ENCODE measurements at regions not wholly inside any gene's neighbourhood (a gene's known extent, or its start where the extent isn't known, plus 50 kb on each side); places are given as distances from the start of the nearest gene placed in this dataset.

DNA sequence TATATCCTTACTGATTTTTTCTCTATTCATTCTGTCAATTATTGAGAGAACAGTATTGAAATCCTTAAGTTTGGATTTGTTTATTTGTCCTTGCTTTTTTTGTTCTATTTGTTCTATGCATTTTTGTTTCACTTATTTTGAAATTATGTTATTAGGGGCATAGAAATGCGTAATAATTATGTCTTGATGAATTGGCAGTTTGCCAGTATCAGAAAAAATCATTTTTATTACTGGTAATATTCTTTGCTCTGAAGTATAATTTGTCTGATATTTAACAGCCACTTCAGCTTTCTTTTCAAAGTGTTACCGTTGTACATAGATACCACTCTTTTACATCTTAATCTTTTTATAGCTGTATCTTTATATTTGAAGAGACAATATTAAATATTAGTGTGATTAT, 2090.9 kb upstream of the WWC1 start:
- ATAC-seq = no peak
- ChIA-PET CTCF (interaction anchor here (0.6 kb wide), 1 partner anchor 955 kb away, joined by 3 read pairs; no protein-coding TSS in a partner anchor), POLR2A (no interaction called here)
- no peaks in the 10 kb centered on the region for H3K36me3 Mint-ChIP-seq (ENCODE audit: low read depth)
- intact Hi-C loops (cut with DNase I, micrococcal nuclease) = no loop called here
- DNase-seq = no peak
- H3K27ac Mint-ChIP-seq = no peak overlapping the region
- no peak overlapping the region for H3K4me3 Mint-ChIP-seq
- no peaks in the 10 kb centered on the region for H3K27me3 Mint-ChIP-seq
- H3K9me3 Mint-ChIP-seq (ENCODE audit: low read depth) = peaks cover 12% of the 10 kb centered on the region
- H3K4me1 Mint-ChIP-seq = no peaks in the 10 kb centered on the region

DNA sequence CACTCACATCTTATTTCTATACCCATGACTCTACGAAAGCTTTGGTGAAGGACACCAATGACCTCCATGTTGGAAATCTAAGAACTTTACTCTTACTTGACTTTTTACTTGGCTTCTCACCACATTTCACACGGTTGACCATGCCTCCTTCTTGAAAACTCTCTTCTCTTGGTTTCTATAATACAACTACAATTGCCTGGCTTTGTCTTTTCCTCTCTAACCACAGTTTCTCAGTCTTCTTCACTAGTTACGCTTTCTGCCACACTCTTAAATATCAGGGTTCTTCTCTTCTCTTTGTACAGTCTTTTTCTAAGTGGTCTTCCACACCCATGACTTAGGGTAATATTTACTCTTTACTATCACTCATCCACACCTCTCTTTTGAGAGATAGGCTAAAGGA, 2079.8 kb upstream of the WWC1 start:
- Mint-ChIP-seq H3K4me3 (no peak overlapping the region), H3K36me3 (ENCODE audit: low read depth) (no peaks in the 10 kb centered on the region), H3K27ac (no peak overlapping the region), H3K27me3 (no peaks in the 10 kb centered on the region), H3K9me3 (ENCODE audit: low read depth) (peaks cover 12% of the 10 kb centered on the region), H3K4me1 (no peaks in the 10 kb centered on the region)
- POLR2A ChIA-PET = no interaction called here
- ATAC-seq (no peak), DNase-seq (no peak)
- intact Hi-C loops (cut with DNase I, micrococcal nuclease) = no loop called here
- CTCF ChIA-PET = no interaction called here

DNA sequence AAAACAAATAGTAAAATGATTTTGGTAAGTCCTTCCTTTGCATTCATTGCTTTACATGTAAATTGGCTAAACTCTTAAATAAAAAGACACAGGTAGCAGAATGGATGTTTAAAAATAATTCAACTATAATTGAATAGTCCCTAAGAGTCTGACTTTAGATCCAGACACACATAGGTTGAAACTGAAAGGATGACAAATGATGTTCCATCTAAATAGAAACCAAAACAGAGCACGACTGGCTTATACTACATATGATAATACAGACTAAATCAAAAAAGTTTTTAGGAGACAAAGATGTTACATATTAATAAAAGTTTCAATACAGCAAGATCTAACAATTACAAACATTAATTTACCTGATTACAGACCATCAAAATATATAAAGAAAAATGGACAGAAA, 2055.1 kb upstream of the WWC1 start:
- intact Hi-C loops (cut with DNase I, micrococcal nuclease) = no loop called here
- ChIA-PET CTCF (no interaction called here), POLR2A (no interaction called here)
- ATAC-seq = no peak
- Mint-ChIP-seq H3K4me3 (no peak overlapping the region), H3K27me3 (no peaks in the 10 kb centered on the region), H3K27ac (no peak overlapping the region), H3K4me1 (no peaks in the 10 kb centered on the region), H3K36me3 (ENCODE audit: low read depth) (no peaks in the 10 kb centered on the region), H3K9me3 (ENCODE audit: low read depth) (peaks cover 10% of the 10 kb centered on the region)
- no peak for DNase-seq

DNA sequence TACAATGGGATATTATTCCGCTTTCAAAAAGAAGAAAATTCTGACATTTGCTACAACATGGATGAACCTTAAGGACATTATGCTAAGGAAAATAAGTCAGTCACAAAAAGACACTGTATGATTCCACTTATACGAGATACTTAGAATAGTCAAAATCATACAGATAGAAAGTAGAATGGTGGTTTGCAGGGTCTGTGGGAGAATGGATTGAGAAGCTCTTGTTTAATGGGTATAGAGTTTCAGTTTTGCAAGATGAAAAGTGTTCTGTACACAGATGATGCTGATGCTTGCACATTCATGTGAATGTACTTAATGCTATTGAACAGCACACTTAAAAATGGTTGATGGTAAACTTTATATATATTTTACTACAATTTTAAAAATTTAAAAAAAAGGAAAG, 2050.7 kb upstream of the WWC1 start:
- Mint-ChIP-seq H3K27ac (no peak overlapping the region), H3K9me3 (ENCODE audit: low read depth) (peaks cover 3% of the 10 kb centered on the region), H3K4me3 (no peak overlapping the region), H3K4me1 (no peaks in the 10 kb centered on the region), H3K27me3 (no peaks in the 10 kb centered on the region), H3K36me3 (ENCODE audit: low read depth) (no peaks in the 10 kb centered on the region)
- DNase-seq = no peak
- POLR2A ChIA-PET = no interaction called here
- CTCF ChIA-PET = no interaction called here
- intact Hi-C loops (cut with DNase I, micrococcal nuclease) = no loop called here
- no peak for ATAC-seq

DNA sequence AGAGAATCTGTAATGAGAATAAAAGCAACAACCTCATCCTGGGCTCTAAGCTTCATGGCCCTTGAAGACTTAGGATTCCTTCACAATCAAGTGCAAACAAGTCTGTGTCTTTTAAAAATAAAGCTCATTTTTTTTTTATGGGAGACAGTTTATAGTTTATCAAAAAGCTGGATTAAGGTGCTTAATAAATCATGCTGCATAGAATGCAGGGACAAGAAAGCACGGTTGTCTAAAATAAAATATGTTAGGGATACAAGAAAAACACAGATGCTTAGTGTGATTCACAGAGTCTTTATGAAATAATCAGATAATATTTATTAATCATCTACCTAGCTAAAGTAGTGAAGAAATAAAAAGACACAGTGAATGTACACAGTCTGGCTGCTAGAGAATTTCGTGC, 2045.9 kb upstream of the WWC1 start:
- intact Hi-C loops (cut with DNase I, micrococcal nuclease) = no loop called here
- Mint-ChIP-seq H3K9me3 (ENCODE audit: low read depth) (peaks cover 10% of the 10 kb centered on the region), H3K4me3 (no peak overlapping the region), H3K27me3 (no peaks in the 10 kb centered on the region), H3K27ac (no peak overlapping the region), H3K36me3 (ENCODE audit: low read depth) (no peaks in the 10 kb centered on the region), H3K4me1 (no peaks in the 10 kb centered on the region)
- no peak for DNase-seq
- ATAC-seq = no peak
- ChIA-PET CTCF (no interaction called here), POLR2A (no interaction called here)

DNA sequence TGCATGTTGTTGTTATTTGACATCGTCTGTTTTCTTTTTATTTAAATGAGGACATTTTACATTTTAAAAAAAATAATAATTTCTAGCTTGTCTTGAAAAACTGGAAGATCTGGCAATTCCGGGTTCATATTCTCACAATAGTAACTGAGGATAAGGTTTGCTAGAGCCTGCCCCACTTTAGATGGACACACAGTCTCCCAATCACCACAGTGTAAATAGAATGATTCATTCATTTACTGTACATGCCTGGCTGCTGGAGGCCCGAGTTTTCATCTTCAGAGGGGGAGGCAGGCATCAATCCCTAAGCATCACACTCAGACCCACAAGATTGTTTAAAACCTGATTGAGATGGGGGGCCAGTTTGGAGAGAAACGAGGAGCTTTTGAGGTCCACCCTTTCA, 2039.7 kb upstream of the WWC1 start:
- no peak for ATAC-seq
- intact Hi-C loops (cut with DNase I, micrococcal nuclease) = no loop called here
- H3K36me3 Mint-ChIP-seq (ENCODE audit: low read depth) = no peaks in the 10 kb centered on the region
- H3K9me3 Mint-ChIP-seq (ENCODE audit: low read depth) = peaks cover 15% of the 10 kb centered on the region
- H3K27ac Mint-ChIP-seq = no peak overlapping the region
- ChIA-PET CTCF (no interaction called here), POLR2A (interaction anchor here (0.7 kb wide), 1 partner anchor 559 kb away, joined by 4 read pairs; no protein-coding TSS in a partner anchor)
- no peaks in the 10 kb centered on the region for H3K27me3 Mint-ChIP-seq
- no peak for DNase-seq
- H3K4me3 Mint-ChIP-seq = no peak overlapping the region
- no peaks in the 10 kb centered on the region for H3K4me1 Mint-ChIP-seq

DNA sequence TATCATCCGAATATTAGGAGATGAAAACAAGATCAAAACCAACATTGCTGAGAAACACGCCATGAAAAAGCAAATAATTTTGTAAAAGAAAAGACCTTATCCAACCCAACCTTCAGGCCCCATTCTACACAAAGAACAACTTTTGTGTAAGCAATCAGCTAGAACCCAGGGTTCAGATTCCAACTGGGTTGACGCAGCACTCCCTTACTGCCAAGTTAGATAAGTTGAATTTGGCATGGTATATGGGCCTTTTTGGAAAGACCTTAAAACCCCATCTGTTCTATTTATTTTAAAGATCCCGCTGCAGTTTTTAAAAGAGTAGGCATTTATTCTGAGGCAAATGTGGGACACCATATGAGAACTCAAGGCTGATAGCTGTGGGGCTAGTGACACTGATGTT, 2033.8 kb upstream of the WWC1 start:
- no peaks in the 10 kb centered on the region for H3K4me1 Mint-ChIP-seq
- POLR2A ChIA-PET = no interaction called here
- H3K27me3 Mint-ChIP-seq = no peaks in the 10 kb centered on the region
- no peak overlapping the region for H3K27ac Mint-ChIP-seq
- intact Hi-C loops (cut with DNase I, micrococcal nuclease) = no loop called here
- H3K9me3 Mint-ChIP-seq (ENCODE audit: low read depth) = peaks cover 17% of the 10 kb centered on the region
- DNase-seq (no peak), ATAC-seq (no peak)
- no peaks in the 10 kb centered on the region for H3K36me3 Mint-ChIP-seq (ENCODE audit: low read depth)
- CTCF ChIA-PET = no interaction called here
- no peak overlapping the region for H3K4me3 Mint-ChIP-seq

DNA sequence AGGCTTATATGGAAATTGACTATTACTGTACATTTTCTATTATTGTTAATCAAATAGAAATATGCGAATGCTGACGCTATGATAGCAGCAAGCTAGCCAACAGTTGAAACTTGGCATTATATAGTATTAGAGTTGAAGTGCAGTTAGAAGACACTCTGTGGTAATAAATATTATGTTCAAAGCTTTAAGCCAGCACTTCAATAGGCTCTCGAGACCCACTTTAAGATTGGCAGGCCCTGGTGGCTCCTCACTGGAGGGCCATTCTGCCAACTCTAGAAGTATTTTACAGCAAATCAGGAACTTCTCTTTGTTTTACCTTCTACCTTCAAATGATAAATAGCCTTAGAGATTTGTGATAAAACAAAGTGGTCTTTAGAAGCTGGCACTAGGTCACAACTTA, 2029.0 kb upstream of the WWC1 start:
- ChIA-PET POLR2A (no interaction called here), CTCF (no interaction called here)
- no peak overlapping the region for H3K27ac Mint-ChIP-seq
- ATAC-seq (no peak), DNase-seq (no peak)
- peaks cover 19% of the 10 kb centered on the region for H3K9me3 Mint-ChIP-seq (ENCODE audit: low read depth)
- H3K4me1 Mint-ChIP-seq = no peaks in the 10 kb centered on the region
- intact Hi-C loops (cut with DNase I, micrococcal nuclease) = no loop called here
- no peaks in the 10 kb centered on the region for H3K27me3 Mint-ChIP-seq
- no peaks in the 10 kb centered on the region for H3K36me3 Mint-ChIP-seq (ENCODE audit: low read depth)
- no peak overlapping the region for H3K4me3 Mint-ChIP-seq

DNA sequence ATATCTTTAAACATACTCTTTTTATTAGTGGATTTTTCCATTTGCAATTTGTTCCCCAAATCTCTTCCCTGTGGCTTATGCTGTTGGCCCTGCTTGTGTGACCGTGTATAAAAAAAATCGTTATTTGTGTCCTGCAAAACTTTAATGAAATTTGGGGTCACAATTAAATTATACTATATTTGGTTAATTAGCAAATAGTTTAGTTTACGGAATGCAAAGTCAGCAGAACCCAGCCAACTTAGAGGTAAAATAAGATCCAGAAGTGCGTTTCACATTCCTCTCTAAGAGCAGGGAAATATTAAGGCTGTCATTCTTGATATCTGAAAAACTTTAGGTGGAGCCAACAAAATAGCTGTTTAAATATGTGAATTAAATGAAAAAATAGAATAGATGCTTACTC, 2023.5 kb upstream of the WWC1 start:
- POLR2A ChIA-PET = no interaction called here

DNA sequence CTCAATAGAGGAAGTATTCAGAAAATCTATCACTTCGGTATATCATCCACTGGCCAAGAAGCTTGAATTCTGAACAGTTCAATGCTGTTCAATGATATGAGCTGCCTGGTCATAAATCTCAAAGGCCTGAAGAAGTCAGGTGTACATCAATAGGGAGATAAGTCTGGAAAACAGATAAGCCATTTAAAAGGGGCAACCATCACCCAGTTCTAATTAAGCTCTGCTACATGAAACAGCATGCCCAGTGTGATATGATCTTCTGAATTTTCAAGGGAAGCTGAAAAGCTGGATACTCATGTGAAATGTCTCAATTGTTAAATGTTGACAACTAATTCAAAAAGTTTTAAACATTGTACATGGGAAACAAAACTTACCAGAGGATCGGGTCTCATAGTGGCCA, 2020.7 kb upstream of the WWC1 start:
- ChIA-PET POLR2A (no interaction called here), CTCF (no interaction called here)
- no peaks in the 10 kb centered on the region for H3K4me1 Mint-ChIP-seq
- H3K9me3 Mint-ChIP-seq (ENCODE audit: low read depth) = peaks cover 19% of the 10 kb centered on the region
- no peak overlapping the region for H3K27ac Mint-ChIP-seq
- H3K4me3 Mint-ChIP-seq = no peak overlapping the region
- no peaks in the 10 kb centered on the region for H3K36me3 Mint-ChIP-seq (ENCODE audit: low read depth)
- intact Hi-C loops (cut with DNase I, micrococcal nuclease) = no loop called here
- H3K27me3 Mint-ChIP-seq = no peaks in the 10 kb centered on the region
- ATAC-seq (no peak), DNase-seq (no peak)

More for the DNA sequence above, 2023.5 kb upstream of the WWC1 start:
- no peak for DNase-seq
- no peak overlapping the region for H3K27ac Mint-ChIP-seq
- H3K4me3 Mint-ChIP-seq = no peak overlapping the region
- no peak for ATAC-seq
- H3K4me1 Mint-ChIP-seq = no peaks in the 10 kb centered on the region
- CTCF ChIA-PET = no interaction called here
- H3K27me3 Mint-ChIP-seq = no peaks in the 10 kb centered on the region
- peaks cover 24% of the 10 kb centered on the region for H3K9me3 Mint-ChIP-seq (ENCODE audit: low read depth)
- no peaks in the 10 kb centered on the region for H3K36me3 Mint-ChIP-seq (ENCODE audit: low read depth)
- intact Hi-C loops (cut with DNase I, micrococcal nuclease) = no loop called here

DNA sequence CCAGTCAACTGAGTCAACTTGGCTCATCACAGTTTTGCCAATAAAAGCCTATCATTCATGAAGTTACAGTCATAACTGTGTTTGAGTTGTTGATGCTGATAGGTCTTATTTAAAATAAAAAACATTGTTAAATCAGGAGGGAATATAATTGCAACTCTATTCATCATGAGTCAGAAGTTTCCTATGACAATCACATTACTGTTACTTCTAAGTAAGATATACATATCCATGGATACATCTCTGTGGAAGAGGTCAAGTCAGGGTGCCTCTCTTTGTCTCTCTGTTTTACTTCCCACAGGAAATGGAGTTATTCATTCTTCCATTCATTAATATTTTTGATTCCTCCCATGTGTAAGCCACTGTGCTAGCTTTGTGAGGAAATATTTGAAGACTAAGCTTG, 2015.4 kb upstream of the WWC1 start:
- DNase-seq (no peak), ATAC-seq (no peak)
- H3K4me1 Mint-ChIP-seq = no peaks in the 10 kb centered on the region
- no peak overlapping the region for H3K4me3 Mint-ChIP-seq
- CTCF ChIA-PET = interaction anchor here (0.6 kb wide), 1 partner anchor 41 kb away, joined by 8 read pairs; no protein-coding TSS in a partner anchor
- no peak overlapping the region for H3K27ac Mint-ChIP-seq
- H3K36me3 Mint-ChIP-seq (ENCODE audit: low read depth) = no peaks in the 10 kb centered on the region
- no peaks in the 10 kb centered on the region for H3K27me3 Mint-ChIP-seq
- H3K9me3 Mint-ChIP-seq (ENCODE audit: low read depth) = peaks cover 9% of the 10 kb centered on the region
- POLR2A ChIA-PET = no interaction called here
- intact Hi-C loops (cut with DNase I, micrococcal nuclease) = no loop called here

DNA sequence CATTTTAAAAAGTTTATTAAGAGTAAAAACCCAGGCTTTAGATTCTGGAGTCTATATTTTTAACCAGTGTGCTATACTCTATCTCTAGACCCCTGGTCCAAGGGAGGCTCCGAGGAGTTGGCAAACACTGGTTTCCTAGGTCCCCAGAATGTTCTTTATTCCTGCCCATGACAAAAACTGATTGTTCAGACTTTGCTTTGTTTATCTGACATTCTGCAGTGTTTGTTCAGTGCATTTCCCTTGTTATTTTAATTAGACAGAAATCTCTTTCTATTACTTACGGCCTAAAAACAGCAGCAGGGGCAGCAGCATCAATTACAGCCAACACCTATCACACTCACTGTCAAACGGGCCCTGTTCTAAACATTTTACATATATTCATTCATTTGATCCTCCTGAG, 2011.6 kb upstream of the WWC1 start:
- H3K9me3 Mint-ChIP-seq (ENCODE audit: low read depth) = peaks cover 3% of the 10 kb centered on the region
- H3K4me3 Mint-ChIP-seq = no peak overlapping the region
- no peaks in the 10 kb centered on the region for H3K27me3 Mint-ChIP-seq
- ChIA-PET CTCF (no interaction called here), POLR2A (no interaction called here)
- no peaks in the 10 kb centered on the region for H3K36me3 Mint-ChIP-seq (ENCODE audit: low read depth)
- H3K4me1 Mint-ChIP-seq = no peaks in the 10 kb centered on the region
- ATAC-seq = no peak
- no peak for DNase-seq
- no peak overlapping the region for H3K27ac Mint-ChIP-seq
- intact Hi-C loops (cut with DNase I, micrococcal nuclease) = no loop called here

DNA sequence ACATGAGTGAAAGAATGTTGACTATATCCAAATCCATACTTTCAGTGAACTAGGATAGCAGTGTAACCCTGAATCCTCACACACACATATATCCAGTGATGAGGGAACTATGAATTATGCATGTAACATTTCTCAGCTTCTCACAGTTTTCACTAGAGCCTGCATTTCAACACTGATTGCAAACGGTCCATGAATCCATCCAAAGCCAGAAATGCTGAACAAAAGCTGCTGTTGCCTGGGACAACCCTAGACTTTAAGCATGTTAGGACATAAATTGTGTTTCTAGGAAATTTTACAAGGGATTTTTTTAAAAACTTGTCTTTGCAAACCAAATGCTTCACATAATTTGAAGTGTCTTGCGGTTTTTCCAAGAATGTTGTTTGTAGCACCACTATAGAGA, 2010.0 kb upstream of the WWC1 start:
- Mint-ChIP-seq H3K36me3 (ENCODE audit: low read depth) (no peaks in the 10 kb centered on the region), H3K27me3 (no peaks in the 10 kb centered on the region), H3K9me3 (ENCODE audit: low read depth) (peaks cover 3% of the 10 kb centered on the region), H3K27ac (no peak overlapping the region), H3K4me3 (no peak overlapping the region), H3K4me1 (no peaks in the 10 kb centered on the region)
- DNase-seq (no peak), ATAC-seq (no peak)
- ChIA-PET POLR2A (no interaction called here), CTCF (no interaction called here)
- intact Hi-C loops (cut with DNase I, micrococcal nuclease) = no loop called here
